ENCODE measurements at regions not wholly inside any gene's neighbourhood (a gene's known extent, or its start where the extent isn't known, plus 50 kb on each side); places are given as distances from the start of the nearest gene placed in this dataset.

- DNase-seq (ENCODE audit: low read depth in 1 of 2, low spot score in 1 of 2), result no peak
- Histone ChIP-seq H3K27ac (replicated peaks) (no peak overlapping the region), H3K4me3 (replicated peaks; ENCODE audit: insufficient read depth, low read length) (no peak overlapping the region), H3K27me3 (ENCODE audit: insufficient read depth, poor library complexity, severe bottlenecking) (peaks cover 3% of the 10 kb centered on the region)
- TF ChIP-seq, protein P1, sequence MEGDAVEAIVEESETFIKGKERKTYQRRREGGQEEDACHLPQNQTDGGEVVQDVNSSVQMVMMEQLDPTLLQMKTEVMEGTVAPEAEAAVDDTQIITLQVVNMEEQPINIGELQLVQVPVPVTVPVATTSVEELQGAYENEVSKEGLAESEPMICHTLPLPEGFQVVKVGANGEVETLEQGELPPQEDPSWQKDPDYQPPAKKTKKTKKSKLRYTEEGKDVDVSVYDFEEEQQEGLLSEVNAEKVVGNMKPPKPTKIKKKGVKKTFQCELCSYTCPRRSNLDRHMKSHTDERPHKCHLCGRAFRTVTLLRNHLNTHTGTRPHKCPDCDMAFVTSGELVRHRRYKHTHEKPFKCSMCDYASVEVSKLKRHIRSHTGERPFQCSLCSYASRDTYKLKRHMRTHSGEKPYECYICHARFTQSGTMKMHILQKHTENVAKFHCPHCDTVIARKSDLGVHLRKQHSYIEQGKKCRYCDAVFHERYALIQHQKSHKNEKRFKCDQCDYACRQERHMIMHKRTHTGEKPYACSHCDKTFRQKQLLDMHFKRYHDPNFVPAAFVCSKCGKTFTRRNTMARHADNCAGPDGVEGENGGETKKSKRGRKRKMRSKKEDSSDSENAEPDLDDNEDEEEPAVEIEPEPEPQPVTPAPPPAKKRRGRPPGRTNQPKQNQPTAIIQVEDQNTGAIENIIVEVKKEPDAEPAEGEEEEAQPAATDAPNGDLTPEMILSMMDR (IDR thresholded peaks at IDR 0.05; ENCODE audit: insufficient read depth, low read length), result no peak
- TF ChIP-seq POLR2AphosphoS5 (IDR thresholded peaks at IDR 0.05; ENCODE audit: low read depth) (no peak), GABPA (IDR thresholded peaks at IDR 0.05; ENCODE audit: low read depth) (no peak)
- TF ChIP-seq, protein P2, sequence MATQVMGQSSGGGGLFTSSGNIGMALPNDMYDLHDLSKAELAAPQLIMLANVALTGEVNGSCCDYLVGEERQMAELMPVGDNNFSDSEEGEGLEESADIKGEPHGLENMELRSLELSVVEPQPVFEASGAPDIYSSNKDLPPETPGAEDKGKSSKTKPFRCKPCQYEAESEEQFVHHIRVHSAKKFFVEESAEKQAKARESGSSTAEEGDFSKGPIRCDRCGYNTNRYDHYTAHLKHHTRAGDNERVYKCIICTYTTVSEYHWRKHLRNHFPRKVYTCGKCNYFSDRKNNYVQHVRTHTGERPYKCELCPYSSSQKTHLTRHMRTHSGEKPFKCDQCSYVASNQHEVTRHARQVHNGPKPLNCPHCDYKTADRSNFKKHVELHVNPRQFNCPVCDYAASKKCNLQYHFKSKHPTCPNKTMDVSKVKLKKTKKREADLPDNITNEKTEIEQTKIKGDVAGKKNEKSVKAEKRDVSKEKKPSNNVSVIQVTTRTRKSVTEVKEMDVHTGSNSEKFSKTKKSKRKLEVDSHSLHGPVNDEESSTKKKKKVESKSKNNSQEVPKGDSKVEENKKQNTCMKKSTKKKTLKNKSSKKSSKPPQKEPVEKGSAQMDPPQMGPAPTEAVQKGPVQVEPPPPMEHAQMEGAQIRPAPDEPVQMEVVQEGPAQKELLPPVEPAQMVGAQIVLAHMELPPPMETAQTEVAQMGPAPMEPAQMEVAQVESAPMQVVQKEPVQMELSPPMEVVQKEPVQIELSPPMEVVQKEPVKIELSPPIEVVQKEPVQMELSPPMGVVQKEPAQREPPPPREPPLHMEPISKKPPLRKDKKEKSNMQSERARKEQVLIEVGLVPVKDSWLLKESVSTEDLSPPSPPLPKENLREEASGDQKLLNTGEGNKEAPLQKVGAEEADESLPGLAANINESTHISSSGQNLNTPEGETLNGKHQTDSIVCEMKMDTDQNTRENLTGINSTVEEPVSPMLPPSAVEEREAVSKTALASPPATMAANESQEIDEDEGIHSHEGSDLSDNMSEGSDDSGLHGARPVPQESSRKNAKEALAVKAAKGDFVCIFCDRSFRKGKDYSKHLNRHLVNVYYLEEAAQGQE (IDR thresholded peaks at IDR 0.05; ENCODE audit: insufficient replicate concordance, low read depth), result no peak
These were observed 159.6 kb upstream of the MPHOSPH6 start for GRCh38 chr16:82329504-82330192.

DNA sequence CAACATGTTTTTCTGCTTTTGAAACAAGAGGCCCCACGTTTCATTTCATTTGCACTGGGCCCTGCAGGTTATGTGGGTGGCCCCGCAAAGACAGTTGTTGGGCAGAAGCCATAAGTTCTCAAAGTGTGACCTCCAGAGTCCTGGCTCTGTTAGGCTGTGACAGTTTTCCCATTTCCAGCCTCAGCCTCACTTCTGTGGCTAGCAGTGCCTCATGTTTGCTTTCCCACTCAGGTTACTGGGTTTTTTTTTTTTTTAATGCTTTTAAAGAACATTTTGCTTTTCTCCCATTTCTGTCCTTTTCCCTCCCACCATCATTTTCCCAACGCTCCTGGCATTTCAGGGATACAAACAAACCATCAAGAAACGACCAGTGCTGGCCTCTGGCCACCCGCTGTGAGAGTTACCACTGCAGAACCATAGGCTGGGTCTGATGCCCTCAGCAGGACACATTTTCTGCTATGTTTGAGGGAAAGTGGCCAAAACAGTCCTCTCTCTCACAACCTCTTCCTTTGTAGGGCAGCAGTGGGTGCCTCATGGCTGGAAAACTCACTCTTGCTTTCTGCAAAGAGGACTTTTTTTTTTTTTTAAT, 159.0 kb upstream of the MPHOSPH6 start:
- peaks cover 3% of the 10 kb centered on the region for H3K27me3 ChIP-seq (ENCODE audit: insufficient read depth, poor library complexity, severe bottlenecking)
- no peak overlapping the region for H3K4me3 ChIP-seq (replicated peaks; ENCODE audit: insufficient read depth, low read length)
- TF ChIP-seq, protein P2 (IDR thresholded peaks at IDR 0.05; ENCODE audit: insufficient replicate concordance, low read depth), result no peak
- no peak for TF ChIP-seq SPI1 (IDR thresholded peaks at IDR 0.05; ENCODE audit: borderline replicate concordance, low read depth)
- TF ChIP-seq GABPA (IDR thresholded peaks at IDR 0.05; ENCODE audit: low read depth), result no peak
- no peak for TF ChIP-seq POLR2AphosphoS5 (IDR thresholded peaks at IDR 0.05; ENCODE audit: low read depth)
- TF ChIP-seq, protein P1 (IDR thresholded peaks at IDR 0.05; ENCODE audit: insufficient read depth, low read length), result no peak
- DNase-seq (ENCODE audit: low read depth in 1 of 2, low spot score in 1 of 2), result no peak
- no peak overlapping the region for H3K27ac ChIP-seq (replicated peaks)

DNA sequence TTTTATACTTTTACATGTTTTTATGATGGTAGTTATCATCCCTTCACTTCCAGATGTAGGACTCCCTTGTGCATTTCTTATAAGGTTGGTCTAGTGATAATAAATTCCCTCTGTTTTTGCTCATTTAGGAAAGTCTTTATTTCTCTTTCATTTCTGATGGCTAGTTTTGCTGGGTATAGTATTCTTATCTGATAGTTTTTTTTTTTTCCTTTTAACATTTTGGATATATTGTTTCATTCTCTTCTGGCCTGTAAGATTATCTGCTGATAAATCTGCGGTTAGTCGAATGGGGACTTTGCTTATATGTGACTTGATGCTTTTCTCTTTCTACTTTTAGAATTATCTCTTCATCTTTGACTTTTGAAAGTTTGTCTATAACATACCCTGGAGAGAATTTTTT, 153.1 kb upstream of the MPHOSPH6 start:
- Histone ChIP-seq H3K27ac (replicated peaks) (no peak overlapping the region), H3K4me3 (replicated peaks; ENCODE audit: insufficient read depth, low read length) (no peak overlapping the region), H3K27me3 (ENCODE audit: insufficient read depth, poor library complexity, severe bottlenecking) (peaks cover 6% of the 10 kb centered on the region)
- no peak for DNase-seq (ENCODE audit: low read depth in 1 of 2, low spot score in 1 of 2)
- no peak for TF ChIP-seq POLR2AphosphoS5 (IDR thresholded peaks at IDR 0.05; ENCODE audit: low read depth)
- TF ChIP-seq SPI1 (IDR thresholded peaks at IDR 0.05; ENCODE audit: borderline replicate concordance, low read depth), result no peak
- TF ChIP-seq, protein P1 (IDR thresholded peaks at IDR 0.05; ENCODE audit: insufficient read depth, low read length), result no peak
- TF ChIP-seq, protein P2 (IDR thresholded peaks at IDR 0.05; ENCODE audit: insufficient replicate concordance, low read depth), result no peak
- TF ChIP-seq GABPA (IDR thresholded peaks at IDR 0.05; ENCODE audit: low read depth), result no peak
